Activated T-cell treated with anti-CD3 and anti-CD28 coated beads, Interleukin-2, amount 50 U/mL, for 48 hours (primary cell): ENCODE measurements at regions not wholly inside any gene's neighbourhood (a gene's known extent, or its start where the extent isn't known, plus 50 kb on each side); places are given as distances from the start of the nearest gene placed in this dataset.

ENCODE experiments used
- DNase-seq, 2 experiments: peaks; one replicate each; pipeline ENCODE4 v3.0.0-alpha.2; 2020

DNA sequence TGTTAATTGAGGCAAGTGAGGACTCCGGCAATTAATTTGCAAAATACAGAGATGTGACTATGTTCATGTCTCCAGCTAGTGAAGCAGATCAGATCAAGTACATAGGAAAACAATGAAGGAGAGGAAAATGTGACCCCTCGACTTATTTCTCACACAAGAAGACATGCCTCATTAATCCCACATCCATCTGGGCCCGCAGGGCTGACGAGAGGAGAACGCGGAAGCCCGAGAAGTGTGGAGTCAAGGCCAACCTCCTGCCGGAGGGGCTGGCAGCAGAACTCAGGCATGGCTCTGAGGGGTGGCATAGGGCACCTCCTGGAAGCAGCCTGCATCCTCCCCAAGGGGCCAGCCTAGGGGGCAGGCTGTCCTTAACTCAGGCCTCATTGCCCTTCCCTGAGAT lies 54.4 kb downstream of the ZNF503 start:
- no peak for DNase-seq

GRCh38 chr10:75345738-75346137 lies 55.8 kb downstream of the ZNF503 start:
- no peak for DNase-seq

DNA sequence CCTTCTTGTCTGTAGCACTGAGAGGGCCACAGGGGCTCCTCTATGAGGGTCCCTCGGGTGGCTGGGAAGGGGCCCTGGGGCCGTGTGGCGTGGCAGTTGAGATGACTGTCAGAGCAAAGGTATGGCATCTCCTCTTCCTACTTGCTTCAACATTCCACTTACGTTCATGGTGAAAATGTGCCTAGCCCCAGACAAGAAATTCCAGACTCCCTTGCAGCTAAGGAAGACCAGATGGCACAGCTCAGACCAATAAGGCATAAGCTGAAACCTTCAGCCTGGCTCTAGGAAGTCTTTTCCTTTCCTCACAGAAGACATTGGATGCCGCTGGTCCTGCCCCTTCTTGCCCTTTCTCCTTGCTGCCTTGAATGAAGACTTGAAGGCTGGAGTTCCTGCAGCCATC lies 57.4 kb downstream of the ZNF503 start:
- DNase-seq = no peak

DNA sequence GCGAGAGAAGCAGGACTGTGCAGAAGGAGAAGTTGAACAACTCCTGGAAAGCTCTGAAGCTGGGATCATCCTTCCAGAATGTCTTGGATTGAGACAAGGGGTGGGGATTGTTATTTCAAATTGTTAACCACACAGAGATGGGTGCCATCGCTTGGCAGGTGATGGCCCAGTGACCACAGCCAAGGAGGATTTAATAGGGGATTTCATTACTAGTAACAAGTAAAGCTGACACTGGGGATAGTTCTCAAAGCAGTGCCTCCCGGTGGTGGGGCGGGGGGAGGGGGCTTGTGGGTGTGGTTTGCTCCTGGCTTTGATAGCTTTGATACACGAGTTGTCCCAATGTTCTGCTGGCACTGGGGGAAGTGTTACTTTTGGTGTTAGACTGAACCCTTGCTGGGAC lies 59.2 kb downstream of the ZNF503 start:
- no peak for DNase-seq

- DNase-seq = no peak
Observed at GRCh38 chr10:75335983-75336382, 65.6 kb downstream of the ZNF503 start.

DNA sequence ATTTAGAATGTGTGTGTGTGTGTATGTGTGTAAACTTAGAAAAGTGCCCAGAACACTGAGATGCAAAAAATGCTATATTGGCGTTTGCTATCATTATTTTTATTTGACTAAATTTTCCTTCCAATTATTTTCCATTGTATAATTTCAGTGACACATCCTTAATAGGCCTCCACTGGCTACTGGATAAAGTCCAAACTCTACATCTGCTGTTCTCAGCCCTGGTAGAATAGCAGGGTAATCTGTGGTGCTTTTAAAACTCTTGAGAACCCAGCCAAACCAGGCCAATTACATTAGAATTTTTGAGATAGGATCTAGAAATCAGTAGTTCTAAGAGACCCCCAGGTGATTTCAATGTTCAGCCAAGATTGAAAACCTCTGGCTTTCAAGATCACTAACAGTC lies 66.4 kb downstream of the ZNF503 start:
- DNase-seq = no peak

GRCh38 chr10:75334720-75335119 lies 66.8 kb downstream of the ZNF503 start:
- no peak for DNase-seq

GRCh38 chr10:75332081-75332480 lies 69.5 kb downstream of the ZNF503 start:
- no peak for DNase-seq

DNA sequence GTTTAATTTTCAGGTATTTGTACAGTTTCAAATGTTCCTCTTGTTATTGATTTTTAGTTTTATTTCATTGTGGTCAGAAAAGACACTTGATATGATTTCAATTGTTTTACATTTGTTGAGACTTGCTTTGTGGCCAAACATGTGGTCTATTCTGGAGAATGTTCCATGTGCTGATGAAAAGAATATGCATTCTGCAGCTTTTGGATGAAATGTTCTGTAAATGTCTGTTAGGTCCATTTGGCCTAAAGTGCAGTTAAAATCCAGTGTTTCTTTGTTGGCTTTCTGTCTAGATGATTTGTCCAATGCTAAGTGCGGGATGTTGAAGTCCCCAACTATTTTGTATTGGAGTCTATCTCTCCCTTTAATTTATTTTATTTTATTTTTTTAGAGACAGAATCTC lies 70.5 kb downstream of the ZNF503 start:
- no peak for DNase-seq

GRCh38 chr10:75329190-75329745 lies 72.3 kb downstream of the ZNF503 start:
- DNase-seq = no peak

DNA sequence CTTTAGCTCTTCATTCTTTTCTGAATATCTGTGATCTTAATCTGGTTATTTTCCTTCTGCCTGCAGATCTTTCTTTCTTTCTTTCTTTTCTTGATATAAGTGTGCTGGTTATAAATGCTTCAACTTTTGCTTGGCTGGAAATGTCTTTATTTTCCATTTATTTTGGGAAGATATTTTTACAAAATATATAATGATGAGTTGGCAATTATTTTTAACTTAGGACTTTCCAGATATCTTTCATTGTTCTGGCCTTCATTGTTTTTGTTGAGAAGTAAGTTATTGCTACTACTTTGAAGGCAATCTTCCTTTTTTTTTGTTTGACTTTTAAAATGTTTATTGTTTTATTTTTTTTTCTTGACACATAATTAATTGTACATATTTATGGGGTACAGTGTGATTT lies 75.3 kb downstream of the ZNF503 start:
- DNase-seq = no peak

DNA sequence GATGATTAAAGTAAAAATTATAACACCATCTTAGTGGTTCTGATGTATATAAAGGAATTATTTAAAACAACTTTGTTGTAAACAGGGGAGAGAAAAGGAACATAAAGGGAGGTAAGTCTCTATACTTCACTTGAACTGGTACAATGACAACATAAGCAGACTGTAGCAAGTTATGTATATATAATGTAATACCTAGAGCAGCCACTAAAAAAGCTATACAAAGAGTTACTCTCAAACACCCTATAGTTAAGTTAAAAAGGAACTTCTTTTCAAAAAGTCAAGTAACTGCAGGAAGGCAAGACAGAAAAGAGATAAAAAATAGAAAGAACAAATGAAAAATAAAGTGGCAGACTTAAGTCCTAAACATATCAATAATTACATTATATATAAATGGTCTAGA lies 82.3 kb downstream of the ZNF503 start:
- DNase-seq = no peak

- DNase-seq = no peak
Observed at GRCh38 chr10:75314570-75314969, 78.8 kb upstream of the COMTD1 start.

DNA sequence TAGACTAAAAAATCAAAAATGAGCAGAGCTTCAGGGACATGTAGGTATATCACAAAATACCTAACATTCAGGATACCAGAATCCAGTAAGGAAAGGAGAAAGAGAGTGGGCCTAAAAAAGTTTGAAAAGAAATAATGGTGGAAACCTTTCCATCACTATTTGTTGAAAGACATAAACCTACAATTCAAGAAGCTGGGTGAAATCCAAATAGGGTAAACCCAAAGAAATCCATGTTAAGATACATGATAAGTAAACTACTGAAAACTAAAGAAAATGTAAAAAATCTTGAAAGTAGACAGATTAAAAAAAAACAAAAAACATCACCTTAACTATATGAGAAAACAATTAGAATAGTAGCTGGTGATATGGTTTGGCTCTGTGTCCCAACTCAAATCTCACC lies 76.7 kb upstream of the COMTD1 start:
- DNase-seq = no peak

DNA sequence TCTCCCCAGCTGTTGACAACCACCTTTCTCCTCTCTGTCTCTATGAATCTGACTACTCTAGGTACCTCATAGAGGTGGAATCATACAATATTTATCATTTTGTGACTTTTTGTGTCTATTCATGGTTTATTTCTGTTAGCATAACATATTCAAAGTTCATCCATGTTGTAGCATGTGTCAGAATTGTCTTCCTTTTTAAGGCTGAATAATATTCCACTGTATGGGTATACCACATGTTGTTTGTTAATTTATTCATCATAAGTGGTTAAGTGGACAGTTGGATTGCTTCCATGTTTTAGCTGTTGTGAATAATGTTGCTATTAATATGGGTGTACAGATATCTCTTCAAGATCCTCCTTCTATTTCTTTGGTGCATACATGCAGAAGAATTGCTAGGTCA lies 69.9 kb upstream of the COMTD1 start:
- no peak for DNase-seq

- no peak for DNase-seq
Observed at GRCh38 chr10:75304741-75305390, 69.1 kb upstream of the COMTD1 start.

DNA sequence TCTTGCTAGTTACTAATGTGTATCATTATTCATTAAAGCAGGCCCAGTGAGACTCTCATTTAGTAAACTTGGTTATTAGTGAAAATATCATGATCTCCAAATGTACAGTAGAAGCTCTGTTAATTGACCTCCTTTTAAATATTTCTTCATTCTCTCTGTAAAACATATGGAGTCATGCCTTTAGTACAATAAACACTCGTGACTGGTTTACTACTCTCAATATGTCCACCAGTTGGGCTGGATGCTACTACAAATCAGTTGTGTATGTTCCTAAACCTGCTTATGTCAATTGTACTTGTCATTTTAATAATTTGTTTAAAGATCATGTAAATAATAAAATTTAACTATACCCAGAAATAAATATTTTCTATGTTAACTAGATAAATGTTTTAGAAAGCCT lies 68.6 kb upstream of the COMTD1 start:
- DNase-seq = no peak

- no peak for DNase-seq
Observed at GRCh38 chr10:75303045-75303777, 67.5 kb upstream of the COMTD1 start.

DNA sequence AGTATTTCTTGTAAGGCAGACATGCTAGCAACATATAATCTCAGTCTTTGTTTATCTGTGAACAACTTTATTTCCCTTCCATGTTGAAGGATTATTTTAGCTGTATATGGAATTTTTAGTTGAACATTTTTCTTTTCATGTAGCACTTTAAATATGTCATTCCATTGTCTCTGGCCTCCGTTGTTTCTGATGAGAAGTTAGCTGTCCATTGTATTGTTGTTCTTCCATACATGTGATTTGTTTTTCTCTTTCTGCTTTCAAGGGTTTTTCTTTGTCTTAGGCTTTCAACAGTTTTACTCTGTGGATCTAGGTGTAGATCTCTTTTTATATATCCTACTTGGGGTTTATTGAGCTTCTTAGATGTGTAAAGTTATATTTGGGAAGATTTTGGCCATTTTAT lies 66.3 kb upstream of the COMTD1 start:
- DNase-seq = no peak

GRCh38 chr10:75297021-75297599 lies 61.4 kb upstream of the COMTD1 start:
- DNase-seq = no peak

- no peak for DNase-seq
Observed at GRCh38 chr10:75295868-75296441, 60.2 kb upstream of the COMTD1 start.

DNA sequence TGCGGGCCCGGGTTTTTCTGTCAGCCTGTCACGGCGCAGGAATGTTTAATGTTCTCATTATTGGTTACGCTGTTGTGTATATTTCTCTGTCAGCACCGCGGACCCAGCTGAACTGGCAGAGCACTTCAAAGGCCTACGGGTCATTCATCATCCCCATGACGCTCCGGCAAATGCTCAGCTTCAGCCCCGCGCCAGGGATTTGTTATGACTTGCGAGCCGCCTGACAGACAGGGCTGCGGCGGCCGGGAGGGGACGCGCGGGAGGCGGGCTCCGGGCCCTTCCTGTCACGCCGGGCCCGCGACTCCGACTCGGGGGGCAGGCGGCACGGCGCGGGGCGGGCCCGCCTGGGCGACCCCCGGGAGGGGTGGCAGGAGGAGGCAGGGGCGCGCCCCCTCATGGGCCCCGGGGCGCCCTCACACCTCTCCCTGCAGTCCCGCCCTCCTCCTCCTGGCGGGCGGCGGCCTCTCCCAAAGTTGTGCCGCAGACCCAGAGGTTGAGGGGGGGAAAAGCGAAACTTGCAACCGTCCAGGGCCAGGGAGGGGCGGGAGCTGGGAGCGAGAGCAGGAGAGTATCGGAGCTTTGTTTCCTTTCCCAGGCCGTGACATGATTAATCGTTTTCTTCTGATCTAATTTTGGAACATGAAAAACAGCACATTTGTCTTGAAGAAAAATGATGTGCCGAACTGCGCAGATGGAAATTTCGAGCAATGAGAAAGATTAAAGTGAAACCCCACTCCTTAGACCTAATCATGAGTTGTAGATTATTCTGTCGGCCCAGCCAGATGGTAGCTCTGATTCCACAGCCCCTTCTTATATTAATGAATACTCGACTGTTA lies 59.3 kb upstream of the COMTD1 start:
- DNase-seq = peak; percentile 80 to 84

- no peak for DNase-seq
Observed at GRCh38 chr10:75294518-75294865, 58.7 kb upstream of the COMTD1 start.
